ENCODE measurements at regions not wholly inside any gene's neighbourhood (a gene's known extent, or its start where the extent isn't known, plus 50 kb on each side); places are given as distances from the start of the nearest gene placed in this dataset.

- no peak for DNase-seq
Measured at GRCh38 chr10:28812384-28813372, 135.4 kb downstream of the BAMBI start.

GRCh38 chr10:28815681-28816080, 138.4 kb downstream of the BAMBI start:
- DNase-seq = no peak

- no peak for DNase-seq
Measured at GRCh38 chr10:28822719-28823464, 145.6 kb downstream of the BAMBI start.

- DNase-seq = no peak
Measured at GRCh38 chr10:28823501-28824075, 146.3 kb downstream of the BAMBI start.

GRCh38 chr10:28833313-28833712, 156.0 kb downstream of the BAMBI start:
- no peak for DNase-seq

GRCh38 chr10:28836435-28836743, 159.1 kb downstream of the BAMBI start:
- DNase-seq = no peak

- no peak for DNase-seq
Measured at GRCh38 chr10:28837613-28838390, 160.5 kb downstream of the BAMBI start.

- no peak for DNase-seq
Measured at GRCh38 chr10:28838908-28839307, 161.6 kb downstream of the BAMBI start.

- no peak for DNase-seq
Measured at GRCh38 chr10:28839600-28840007, 162.3 kb downstream of the BAMBI start.

- no peak for DNase-seq
Measured at GRCh38 chr10:28840202-28840601, 162.9 kb downstream of the BAMBI start.

- DNase-seq = no peak
Measured at GRCh38 chr10:28840971-28841370, 163.7 kb downstream of the BAMBI start.

- DNase-seq = no peak
Measured at GRCh38 chr10:28841625-28842024, 164.3 kb downstream of the BAMBI start.

GRCh38 chr10:28842321-28842720, 165.0 kb downstream of the BAMBI start:
- DNase-seq = no peak

- no peak for DNase-seq
Measured at GRCh38 chr10:28845009-28845682, 167.8 kb downstream of the BAMBI start.

- no peak for DNase-seq
Measured at GRCh38 chr10:28849309-28849708, 172.0 kb downstream of the BAMBI start.

GRCh38 chr10:28849821-28850220, 172.5 kb downstream of the BAMBI start:
- DNase-seq = no peak

- DNase-seq = no peak
Measured at GRCh38 chr10:28850784-28851183, 173.5 kb downstream of the BAMBI start.

- DNase-seq = no peak
Measured at GRCh38 chr10:28853195-28853594, 175.9 kb downstream of the BAMBI start.

- no peak for DNase-seq
Measured at GRCh38 chr10:28857164-28857563, 179.8 kb downstream of the BAMBI start.

- DNase-seq = no peak
Measured at GRCh38 chr10:28858646-28859045, 181.3 kb downstream of the BAMBI start.

GRCh38 chr10:28859791-28860190, 182.5 kb downstream of the BAMBI start:
- DNase-seq = no peak

GRCh38 chr10:28862219-28862618, 184.9 kb downstream of the BAMBI start:
- DNase-seq = no peak

Data from CD4-positive, alpha-beta T cell treated with Interleukin-21 for 1 hour (primary cell).